H7 (cell line): ENCODE measurements at regions not wholly inside any gene's neighbourhood (a gene's known extent, or its start where the extent isn't known, plus 50 kb on each side); places are given as distances from the start of the nearest gene placed in this dataset.

ENCODE experiments used
- DNase-seq: peaks from one replicate; pipeline ENCODE4 v3.0.0; 2012
- H3K27me3 ChIP-seq: 2 replicates; pipeline ENCODE4 v1.6.0; 2011; ENCODE audit warnings: mild to moderate bottlenecking, low read length; ENCODE audit not compliant: control insufficient read depth, insufficient read depth
- H3K36me3 ChIP-seq: replicated peaks from 2 replicates; pipeline ENCODE4 v1.5.1; 2011; ENCODE audit warnings: low read length; ENCODE audit not compliant: control insufficient read depth, insufficient read depth
- H3K4me3 ChIP-seq: 2 replicates; pipeline ENCODE4 v1.5.1; 2011; ENCODE audit warnings: low read depth, mild to moderate bottlenecking, control low read depth, low read length, moderate library complexity; ENCODE audit not compliant: insufficient read depth

- Histone ChIP-seq H3K36me3 (no peaks in the 10 kb centered on the region), H3K27me3 (no peaks in the 10 kb centered on the region), H3K4me3 (no peak overlapping the region)
- no peak for DNase-seq
These were observed 293.6 kb downstream of the FSIP2 start for GRCh38 chr2:186032102-186032738.

GRCh38 chr2:186032930-186033329 is 294.3 kb downstream of the FSIP2 start:
- Histone ChIP-seq H3K4me3 (no peak overlapping the region), H3K36me3 (no peaks in the 10 kb centered on the region), H3K27me3 (no peaks in the 10 kb centered on the region)
- no peak for DNase-seq

- H3K4me3 ChIP-seq: no peak overlapping the region
- no peak for DNase-seq
- H3K27me3 ChIP-seq: no peaks in the 10 kb centered on the region
- no peaks in the 10 kb centered on the region for H3K36me3 ChIP-seq
These were observed 294.9 kb downstream of the FSIP2 start for GRCh38 chr2:186033541-186033940.

GRCh38 chr2:186036862-186037449 is 298.4 kb downstream of the FSIP2 start:
- H3K36me3 ChIP-seq: no peaks in the 10 kb centered on the region
- no peak overlapping the region for H3K4me3 ChIP-seq
- no peaks in the 10 kb centered on the region for H3K27me3 ChIP-seq
- DNase-seq: no peak

- H3K27me3 ChIP-seq: no peaks in the 10 kb centered on the region
- no peak overlapping the region for H3K4me3 ChIP-seq
- no peaks in the 10 kb centered on the region for H3K36me3 ChIP-seq
- DNase-seq: no peak
These were observed 303.8 kb downstream of the FSIP2 start for GRCh38 chr2:186042207-186043028.

GRCh38 chr2:186044761-186045160 is 306.2 kb downstream of the FSIP2 start:
- Histone ChIP-seq H3K27me3 (no peaks in the 10 kb centered on the region), H3K4me3 (no peak overlapping the region), H3K36me3 (no peaks in the 10 kb centered on the region)
- no peak for DNase-seq

GRCh38 chr2:186052930-186053329 is 314.3 kb downstream of the FSIP2 start:
- Histone ChIP-seq H3K27me3 (no peaks in the 10 kb centered on the region), H3K4me3 (no peak overlapping the region), H3K36me3 (no peaks in the 10 kb centered on the region)
- DNase-seq: no peak

GRCh38 chr2:186058614-186059013 is 320.0 kb downstream of the FSIP2 start:
- H3K27me3 ChIP-seq: no peaks in the 10 kb centered on the region
- H3K4me3 ChIP-seq: no peak overlapping the region
- DNase-seq: no peak
- no peaks in the 10 kb centered on the region for H3K36me3 ChIP-seq

GRCh38 chr2:186059096-186059495 is 320.5 kb downstream of the FSIP2 start:
- Histone ChIP-seq H3K4me3 (no peak overlapping the region), H3K36me3 (no peaks in the 10 kb centered on the region), H3K27me3 (no peaks in the 10 kb centered on the region)
- no peak for DNase-seq

- Histone ChIP-seq H3K27me3 (no peaks in the 10 kb centered on the region), H3K36me3 (no peaks in the 10 kb centered on the region), H3K4me3 (no peak overlapping the region)
- no peak for DNase-seq
These were observed 322.3 kb downstream of the FSIP2 start for GRCh38 chr2:186060744-186061440.

- Histone ChIP-seq H3K27me3 (no peaks in the 10 kb centered on the region), H3K36me3 (no peaks in the 10 kb centered on the region), H3K4me3 (no peak overlapping the region)
- DNase-seq: no peak
These were observed 325.9 kb downstream of the FSIP2 start for GRCh38 chr2:186064507-186064906.

- Histone ChIP-seq H3K27me3 (no peaks in the 10 kb centered on the region), H3K4me3 (no peak overlapping the region), H3K36me3 (no peaks in the 10 kb centered on the region)
- DNase-seq: no peak
These were observed 326.9 kb downstream of the FSIP2 start for GRCh38 chr2:186065491-186065890.

GRCh38 chr2:186068139-186068801 is 329.7 kb downstream of the FSIP2 start:
- H3K4me3 ChIP-seq: no peak overlapping the region
- H3K36me3 ChIP-seq: no peaks in the 10 kb centered on the region
- DNase-seq: no peak
- no peaks in the 10 kb centered on the region for H3K27me3 ChIP-seq

GRCh38 chr2:186069676-186070075 is 331.1 kb downstream of the FSIP2 start:
- Histone ChIP-seq H3K36me3 (no peaks in the 10 kb centered on the region), H3K4me3 (no peak overlapping the region), H3K27me3 (no peaks in the 10 kb centered on the region)
- no peak for DNase-seq
